ENCODE measurements at regions not wholly inside any gene's neighbourhood (a gene's known extent, or its start where the extent isn't known, plus 50 kb on each side); places are given as distances from the start of the nearest gene placed in this dataset.

DNA sequence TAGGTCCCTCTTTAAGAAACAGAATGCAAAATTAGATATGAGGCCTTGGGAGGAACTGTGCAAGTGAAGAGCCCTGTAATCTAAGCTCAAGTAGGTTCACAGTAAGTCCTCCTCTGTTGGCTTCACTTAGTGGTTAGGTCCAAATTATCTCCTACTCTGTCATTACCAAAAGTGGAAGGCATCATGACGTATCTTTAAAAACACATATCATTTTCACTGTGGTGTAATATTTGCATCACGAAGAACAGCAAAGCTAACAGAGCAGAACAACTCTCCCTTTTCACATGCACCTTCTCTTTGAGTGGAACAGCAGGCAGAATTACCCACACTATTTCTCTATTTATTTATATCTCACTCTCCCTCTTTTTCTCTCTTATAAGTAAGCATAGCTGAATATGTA is 240.5 kb upstream of the CCNH start:
- H3K27ac ChIP-seq = no peak overlapping the region
- no peaks in the 10 kb centered on the region for H3K9me3 ChIP-seq (ENCODE audit: low read depth)
- no peak overlapping the region for H3K4me3 ChIP-seq
- no peaks in the 10 kb centered on the region for H3K27me3 ChIP-seq
- H3K4me1 ChIP-seq (ENCODE audit: low read depth) = no peaks in the 10 kb centered on the region
- DNase-seq (ENCODE audit: low read depth in 1 of 2, low spot score in 1 of 2) = no peak
- H3K36me3 ChIP-seq = no peaks in the 10 kb centered on the region
- TF ChIP-seq, protein P1, sequence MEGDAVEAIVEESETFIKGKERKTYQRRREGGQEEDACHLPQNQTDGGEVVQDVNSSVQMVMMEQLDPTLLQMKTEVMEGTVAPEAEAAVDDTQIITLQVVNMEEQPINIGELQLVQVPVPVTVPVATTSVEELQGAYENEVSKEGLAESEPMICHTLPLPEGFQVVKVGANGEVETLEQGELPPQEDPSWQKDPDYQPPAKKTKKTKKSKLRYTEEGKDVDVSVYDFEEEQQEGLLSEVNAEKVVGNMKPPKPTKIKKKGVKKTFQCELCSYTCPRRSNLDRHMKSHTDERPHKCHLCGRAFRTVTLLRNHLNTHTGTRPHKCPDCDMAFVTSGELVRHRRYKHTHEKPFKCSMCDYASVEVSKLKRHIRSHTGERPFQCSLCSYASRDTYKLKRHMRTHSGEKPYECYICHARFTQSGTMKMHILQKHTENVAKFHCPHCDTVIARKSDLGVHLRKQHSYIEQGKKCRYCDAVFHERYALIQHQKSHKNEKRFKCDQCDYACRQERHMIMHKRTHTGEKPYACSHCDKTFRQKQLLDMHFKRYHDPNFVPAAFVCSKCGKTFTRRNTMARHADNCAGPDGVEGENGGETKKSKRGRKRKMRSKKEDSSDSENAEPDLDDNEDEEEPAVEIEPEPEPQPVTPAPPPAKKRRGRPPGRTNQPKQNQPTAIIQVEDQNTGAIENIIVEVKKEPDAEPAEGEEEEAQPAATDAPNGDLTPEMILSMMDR (IDR thresholded peaks at IDR 0.05; ENCODE audit: low read depth, low read length) = no peak

DNA sequence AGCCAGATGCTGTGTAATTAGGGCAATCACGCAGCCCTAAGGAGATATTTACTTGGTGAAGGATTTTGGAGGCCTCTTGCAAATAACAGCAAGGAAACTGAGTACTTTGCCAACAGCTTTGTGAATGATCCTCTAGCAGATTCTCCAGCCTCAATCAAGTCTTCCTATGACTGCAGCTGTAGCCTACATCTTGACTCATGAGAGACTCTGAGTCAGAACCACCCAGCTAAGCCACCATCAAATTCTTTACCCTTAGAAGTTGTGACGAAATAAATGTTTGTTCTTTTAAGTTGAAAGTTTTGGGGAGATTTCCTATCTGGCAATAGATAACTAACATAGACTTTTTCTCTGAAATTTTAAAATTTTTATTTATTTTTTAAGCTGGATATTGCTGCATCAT is 237.6 kb upstream of the CCNH start:
- H3K27ac ChIP-seq = no peak overlapping the region
- no peaks in the 10 kb centered on the region for H3K9me3 ChIP-seq (ENCODE audit: low read depth)
- H3K27me3 ChIP-seq = no peaks in the 10 kb centered on the region
- H3K4me1 ChIP-seq (ENCODE audit: low read depth) = no peaks in the 10 kb centered on the region
- no peak for DNase-seq (ENCODE audit: low read depth in 1 of 2, low spot score in 1 of 2)
- TF ChIP-seq, protein P1 (IDR thresholded peaks at IDR 0.05; ENCODE audit: low read depth, low read length) = no peak
- H3K36me3 ChIP-seq = no peaks in the 10 kb centered on the region
- H3K4me3 ChIP-seq = no peak overlapping the region

DNA sequence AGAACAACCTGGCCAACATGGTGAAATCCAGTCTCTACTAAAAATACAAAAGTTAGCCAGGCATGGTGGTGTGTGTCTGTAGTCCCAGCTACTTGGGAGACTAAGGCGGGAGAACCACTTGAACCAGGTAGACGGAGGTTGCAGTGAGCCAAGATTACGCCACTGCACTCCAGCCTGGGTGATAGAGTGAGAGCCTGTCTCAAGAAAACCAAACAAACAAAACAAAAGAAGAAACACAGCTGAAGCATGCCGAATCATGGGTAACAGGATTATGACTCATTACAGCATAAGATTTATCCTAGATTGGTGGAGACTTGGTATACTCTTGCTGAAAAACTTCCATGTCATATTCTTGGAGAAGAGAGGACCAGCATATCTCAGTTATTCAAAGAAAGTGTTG is 236.7 kb upstream of the CCNH start:
- H3K27ac ChIP-seq = no peak overlapping the region
- DNase-seq (ENCODE audit: low read depth in 1 of 2, low spot score in 1 of 2) = no peak
- no peaks in the 10 kb centered on the region for H3K4me1 ChIP-seq (ENCODE audit: low read depth)
- no peaks in the 10 kb centered on the region for H3K27me3 ChIP-seq
- H3K4me3 ChIP-seq = no peak overlapping the region
- TF ChIP-seq, protein P1 (IDR thresholded peaks at IDR 0.05; ENCODE audit: low read depth, low read length) = no peak
- H3K36me3 ChIP-seq = no peaks in the 10 kb centered on the region
- H3K9me3 ChIP-seq (ENCODE audit: low read depth) = no peaks in the 10 kb centered on the region

DNA sequence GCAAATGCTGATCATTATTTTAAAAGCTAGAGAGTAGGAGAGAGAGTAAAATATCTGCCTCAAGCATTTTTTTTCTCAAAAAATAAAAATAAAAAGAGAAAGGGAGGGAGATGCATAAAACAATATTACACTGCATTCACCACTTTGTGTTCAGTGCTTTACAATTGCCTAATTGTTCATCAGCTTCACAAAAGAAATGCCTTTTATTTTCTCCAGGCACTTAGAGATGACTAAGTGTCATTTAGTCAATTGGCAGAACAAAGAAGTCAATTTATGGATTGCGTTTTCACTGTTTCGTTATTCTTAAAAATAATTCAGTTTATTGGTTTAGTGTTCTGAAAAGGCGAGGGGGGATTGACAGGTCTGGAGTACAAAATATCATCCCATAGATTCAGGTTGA is 232.5 kb upstream of the CCNH start:
- Histone ChIP-seq H3K4me3 (no peak overlapping the region), H3K9me3 (ENCODE audit: low read depth) (no peaks in the 10 kb centered on the region), H3K36me3 (no peaks in the 10 kb centered on the region), H3K4me1 (ENCODE audit: low read depth) (no peaks in the 10 kb centered on the region), H3K27ac (no peak overlapping the region), H3K27me3 (no peaks in the 10 kb centered on the region)
- TF ChIP-seq, protein P1 (IDR thresholded peaks at IDR 0.05; ENCODE audit: low read depth, low read length) = no peak
- no peak for DNase-seq (ENCODE audit: low read depth in 1 of 2, low spot score in 1 of 2)

DNA sequence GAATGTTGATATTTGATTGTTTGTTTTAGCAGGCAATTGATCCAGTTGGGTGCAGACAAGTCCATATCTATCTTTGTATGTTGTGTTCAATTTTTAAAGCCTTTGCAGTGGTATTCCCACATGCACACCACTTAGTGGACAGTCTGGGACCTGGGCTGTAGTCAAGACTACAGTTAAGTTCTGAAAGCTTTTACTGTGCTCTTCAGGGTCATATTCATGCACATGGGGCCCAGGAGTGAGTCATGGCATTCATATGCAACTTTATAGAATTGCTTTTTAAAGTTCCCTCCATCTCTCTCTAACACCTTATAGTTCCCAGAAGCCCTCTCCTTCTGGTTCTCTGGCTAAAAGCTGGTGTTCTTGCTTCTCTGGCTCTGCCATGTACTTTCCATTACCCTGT is 228.2 kb upstream of the CCNH start:
- no peak overlapping the region for H3K27ac ChIP-seq
- no peaks in the 10 kb centered on the region for H3K9me3 ChIP-seq (ENCODE audit: low read depth)
- no peak for DNase-seq (ENCODE audit: low read depth in 1 of 2, low spot score in 1 of 2)
- H3K27me3 ChIP-seq = no peaks in the 10 kb centered on the region
- no peaks in the 10 kb centered on the region for H3K36me3 ChIP-seq
- no peaks in the 10 kb centered on the region for H3K4me1 ChIP-seq (ENCODE audit: low read depth)
- no peak overlapping the region for H3K4me3 ChIP-seq
- TF ChIP-seq, protein P1 (IDR thresholded peaks at IDR 0.05; ENCODE audit: low read depth, low read length) = no peak

DNA sequence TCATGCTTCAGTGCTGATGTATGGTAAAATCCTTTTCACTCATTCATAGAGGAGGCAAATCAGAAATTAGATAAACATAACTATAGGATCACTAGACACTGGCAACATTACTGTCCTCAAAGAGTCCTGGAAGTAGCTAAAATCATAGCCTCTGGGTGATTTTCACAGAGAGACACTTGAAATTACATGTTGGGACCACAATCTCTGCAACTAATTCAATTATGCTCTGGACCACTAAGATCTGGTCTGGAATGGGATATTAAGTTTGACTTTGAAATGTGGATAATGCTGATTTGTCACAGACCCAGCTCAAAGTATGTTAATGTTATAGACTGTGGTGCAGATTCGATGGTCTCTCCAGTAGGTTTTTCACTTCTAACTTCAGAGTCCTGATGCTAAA is 214.6 kb upstream of the CCNH start:
- Histone ChIP-seq H3K27ac (no peak overlapping the region), H3K4me3 (no peak overlapping the region), H3K9me3 (ENCODE audit: low read depth) (no peaks in the 10 kb centered on the region), H3K36me3 (no peaks in the 10 kb centered on the region), H3K27me3 (no peaks in the 10 kb centered on the region), H3K4me1 (ENCODE audit: low read depth) (no peaks in the 10 kb centered on the region)
- no peak for DNase-seq (ENCODE audit: low read depth in 1 of 2, low spot score in 1 of 2)
- TF ChIP-seq, protein P1 (IDR thresholded peaks at IDR 0.05; ENCODE audit: low read depth, low read length) = no peak
